ENCODE measurements at regions not wholly inside any gene's neighbourhood (a gene's known extent, or its start where the extent isn't known, plus 50 kb on each side); places are given as distances from the start of the nearest gene placed in this dataset.

GRCh38 chr6:14831070-14831469 is 414.8 kb upstream of the JARID2 start:
- no peak for DNase-seq

GRCh38 chr6:14831937-14832336 is 413.9 kb upstream of the JARID2 start:
- no peak for DNase-seq

GRCh38 chr6:14832427-14832826 is 413.4 kb upstream of the JARID2 start:
- no peak for DNase-seq

GRCh38 chr6:14834851-14835530 is 410.9 kb upstream of the JARID2 start:
- no peak for DNase-seq

GRCh38 chr6:14837435-14837834 is 408.4 kb upstream of the JARID2 start:
- no peak for DNase-seq

- DNase-seq: no peak
These were observed 407.7 kb upstream of the JARID2 start for GRCh38 chr6:14838133-14838583.

- no peak for DNase-seq
These were observed 403.9 kb upstream of the JARID2 start for GRCh38 chr6:14841901-14842421.

- DNase-seq: no peak
These were observed 401.5 kb upstream of the JARID2 start for GRCh38 chr6:14844411-14844810.

- no peak for DNase-seq
These were observed 397.9 kb upstream of the JARID2 start for GRCh38 chr6:14848019-14848418.

- DNase-seq: no peak
These were observed 396.7 kb upstream of the JARID2 start for GRCh38 chr6:14849185-14849584.

- no peak for DNase-seq
These were observed 394.6 kb upstream of the JARID2 start for GRCh38 chr6:14851281-14851680.

GRCh38 chr6:14852375-14852774 is 393.5 kb upstream of the JARID2 start:
- no peak for DNase-seq

- no peak for DNase-seq
These were observed 389.7 kb upstream of the JARID2 start for GRCh38 chr6:14856177-14856576.

- no peak for DNase-seq
These were observed 388.9 kb upstream of the JARID2 start for GRCh38 chr6:14857001-14857400.

- DNase-seq: no peak
These were observed 388.4 kb upstream of the JARID2 start for GRCh38 chr6:14857501-14857900.

GRCh38 chr6:14858808-14859207 is 387.1 kb upstream of the JARID2 start:
- DNase-seq: no peak

- no peak for DNase-seq
These were observed 385.1 kb upstream of the JARID2 start for GRCh38 chr6:14860774-14861173.

- peak; percentile 90 to 97 for DNase-seq
These were observed 384.4 kb upstream of the JARID2 start for GRCh38 chr6:14861491-14861943.

- no peak for DNase-seq
These were observed 383.0 kb upstream of the JARID2 start for GRCh38 chr6:14862845-14863244.

GRCh38 chr6:14863902-14864850 is 381.7 kb upstream of the JARID2 start:
- peak; percentile 59 to 78 for DNase-seq

GRCh38 chr6:14865531-14866100 is 380.3 kb upstream of the JARID2 start:
- DNase-seq: no peak

- DNase-seq: no peak
These were observed 378.1 kb upstream of the JARID2 start for GRCh38 chr6:14867802-14868201.

GRCh38 chr6:14871221-14871620 is 374.6 kb upstream of the JARID2 start:
- DNase-seq: peak; percentile 96 to 99

Measured in NCI-H524 (cell line).